HCEC 1CT (cell line): ENCODE measurements at regions not wholly inside any gene's neighbourhood (a gene's known extent, or its start where the extent isn't known, plus 50 kb on each side); places are given as distances from the start of the nearest gene placed in this dataset.
"Not testable (repeated sequence)": the region's sequence is repeated elsewhere in the genome, so short reads cannot be mapped to it uniquely, and the experiment has no call there.

Experiments
- DNase-seq: peaks from one replicate; pipeline ENCODE4 v3.0.0-alpha.2; 2017

DNA sequence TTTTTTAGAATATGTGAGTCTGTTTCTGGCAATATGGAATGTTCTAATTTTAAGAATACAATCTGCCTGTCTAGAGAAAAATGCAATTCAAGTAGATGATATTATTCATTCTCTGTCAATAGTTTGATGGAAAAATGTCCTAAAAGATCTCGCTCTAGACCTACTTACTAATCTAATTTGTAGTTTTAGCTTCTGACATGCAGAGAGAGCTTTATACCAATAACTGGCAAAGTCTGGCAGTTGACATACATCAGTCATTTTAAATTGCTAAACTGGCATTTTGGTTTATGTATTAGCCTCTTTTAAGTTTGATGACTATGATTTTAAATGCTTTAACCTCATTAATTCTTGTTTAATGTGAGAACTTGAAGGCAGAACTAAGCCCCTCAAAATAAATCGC, 355.0 kb upstream of the CDH10 start:
- DNase-seq, result no peak

DNA sequence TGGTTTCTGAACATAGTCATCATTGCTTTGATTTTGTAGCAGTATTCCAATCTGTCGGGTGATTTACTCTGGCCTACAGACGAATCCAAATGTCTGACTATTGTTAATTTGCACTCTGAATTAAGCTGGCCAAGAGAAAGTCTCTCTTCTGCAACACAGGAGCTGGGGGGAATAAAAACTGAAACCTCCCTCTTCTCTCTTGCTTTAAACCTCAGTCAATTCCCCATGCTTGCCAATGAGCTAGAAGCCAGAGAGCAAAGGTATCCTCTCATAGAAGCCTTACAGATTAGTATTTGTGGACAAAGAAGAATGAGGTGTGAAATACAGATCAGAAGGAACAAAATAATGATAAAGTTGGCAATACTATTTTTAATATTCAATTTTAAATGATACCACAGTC, 353.9 kb upstream of the CDH10 start:
- DNase-seq, result no peak

DNA sequence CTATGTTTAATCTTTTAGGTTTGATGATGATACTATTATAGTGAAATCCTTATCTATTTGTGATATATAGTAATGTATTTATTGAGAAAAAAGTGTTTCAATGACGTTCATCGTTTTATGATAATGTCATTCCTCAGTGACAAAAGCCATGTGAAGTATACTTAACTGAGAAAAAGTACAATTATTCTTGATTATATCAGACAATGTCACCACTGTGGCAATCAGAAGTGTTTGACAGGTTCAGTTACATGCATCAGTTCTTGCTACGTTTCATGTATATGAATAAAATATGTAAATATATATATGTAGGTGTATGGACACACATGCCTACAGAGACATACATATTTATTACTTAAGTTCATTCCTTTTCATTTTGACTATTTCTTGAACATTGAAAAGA, 341.5 kb upstream of the CDH10 start:
- DNase-seq, result no peak

DNA sequence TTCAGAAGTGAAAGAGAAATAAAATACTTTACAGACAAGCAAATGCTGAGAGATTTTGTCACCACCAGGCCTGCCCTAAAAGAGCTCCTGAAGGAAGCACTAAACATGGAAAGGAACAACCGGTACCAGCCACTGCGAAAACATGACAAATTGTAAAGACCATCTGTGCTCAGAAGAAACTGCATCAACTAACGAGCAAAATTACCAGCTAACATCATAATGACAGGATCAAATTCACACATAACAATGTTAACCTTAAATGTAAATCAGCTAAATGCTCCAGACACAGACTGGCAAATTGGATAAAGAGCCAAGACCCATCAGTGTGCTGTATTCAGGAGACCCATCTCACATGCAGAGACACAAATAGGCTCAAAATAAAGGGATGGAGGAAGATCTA, 333.8 kb upstream of the CDH10 start:
- DNase-seq, result not testable (repeated sequence)

DNA sequence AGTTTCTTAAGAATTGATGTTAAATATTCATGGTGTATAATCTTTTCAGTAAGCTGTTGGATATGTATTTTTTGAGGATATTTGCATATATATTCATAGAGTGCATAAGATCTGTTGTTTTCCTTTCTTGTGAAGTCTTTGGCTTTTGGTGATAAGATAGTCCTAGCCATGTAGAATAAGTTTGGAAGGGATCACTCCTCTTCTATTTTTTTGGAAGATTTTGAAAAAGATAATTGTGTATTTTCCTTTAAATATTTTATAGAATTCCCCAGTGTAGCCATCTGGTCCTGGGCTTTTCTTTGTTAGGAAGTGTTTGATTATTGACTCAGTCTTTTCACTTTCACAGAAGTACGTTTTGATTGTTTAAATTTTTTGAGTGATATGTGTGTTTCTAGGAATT, 318.8 kb upstream of the CDH10 start:
- no peak for DNase-seq

DNA sequence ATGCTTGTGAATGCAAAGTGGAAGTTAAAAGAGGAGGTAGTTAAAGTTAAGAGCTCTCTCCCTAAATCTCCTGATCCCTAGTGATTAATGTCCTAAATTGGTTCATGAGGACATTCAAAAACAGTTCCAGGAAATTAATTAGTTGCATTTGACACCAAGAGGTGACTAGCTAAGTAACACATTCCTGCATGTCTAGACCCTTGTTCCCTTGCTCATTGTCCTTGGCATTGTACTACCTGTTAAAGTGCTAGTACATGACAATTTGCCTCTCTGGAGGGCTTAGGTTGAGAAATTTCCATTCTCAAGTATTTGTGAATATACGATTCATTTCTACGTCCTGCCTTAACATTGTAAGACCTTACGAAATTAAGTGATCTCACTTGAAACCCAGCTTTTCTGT, 278.6 kb upstream of the CDH10 start:
- DNase-seq, result no peak

DNA sequence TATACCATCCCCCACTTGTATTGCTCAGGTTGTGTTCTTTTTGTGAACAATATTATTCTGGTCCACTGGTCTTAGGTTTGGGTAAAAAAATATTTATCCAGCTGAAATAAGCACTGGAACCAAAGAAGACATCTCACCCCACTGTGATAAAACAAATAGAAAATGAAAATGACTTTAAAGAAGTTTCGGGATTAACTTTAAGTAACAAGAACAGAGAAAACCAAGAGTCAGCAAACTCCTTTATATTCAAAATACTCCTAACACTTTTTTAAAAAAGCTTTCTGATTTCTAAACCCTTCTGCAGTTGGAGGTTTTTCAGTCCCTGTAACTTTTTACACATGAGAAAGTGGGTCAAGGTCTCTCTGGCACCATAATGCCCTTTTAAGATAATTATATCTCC, 273.9 kb upstream of the CDH10 start:
- no peak for DNase-seq

DNA sequence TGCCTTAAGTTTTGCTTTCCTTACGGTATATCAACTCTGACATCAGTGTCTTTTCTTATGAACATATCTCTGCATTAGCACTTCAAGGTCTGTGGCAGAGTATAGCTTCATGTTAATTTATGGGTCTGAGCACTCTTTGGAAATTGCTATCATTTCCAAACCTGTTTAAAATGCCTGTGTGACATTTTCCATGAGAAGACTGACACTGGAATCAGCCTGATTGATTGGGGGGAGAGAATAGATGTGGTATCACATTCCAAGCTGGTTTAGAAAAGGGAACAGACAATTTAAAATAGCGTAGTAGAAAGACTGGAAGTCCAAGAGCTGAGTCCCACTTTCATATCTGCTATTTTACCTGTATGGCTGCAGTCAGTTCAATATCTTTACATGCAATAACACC, 272.1 kb upstream of the CDH10 start:
- no peak for DNase-seq

DNA sequence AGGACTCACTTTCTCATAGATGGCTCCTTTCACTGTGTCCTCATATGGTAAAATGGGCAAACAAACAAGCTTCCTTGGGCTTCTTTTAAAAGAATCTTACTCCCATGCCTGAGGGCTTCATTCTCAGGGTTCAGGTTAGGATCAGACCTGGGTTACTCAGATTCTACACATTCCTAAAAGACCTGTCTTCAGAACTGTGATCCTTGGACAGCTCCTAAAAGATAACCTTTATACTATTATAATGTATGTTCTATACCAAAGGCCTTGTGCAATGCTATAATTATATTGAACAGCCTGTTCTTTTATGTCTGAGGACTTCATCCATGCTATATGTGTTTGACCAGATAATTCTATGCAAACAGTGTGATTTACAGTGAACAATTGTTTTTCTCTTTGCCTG, 264.4 kb upstream of the CDH10 start:
- no peak for DNase-seq

DNA sequence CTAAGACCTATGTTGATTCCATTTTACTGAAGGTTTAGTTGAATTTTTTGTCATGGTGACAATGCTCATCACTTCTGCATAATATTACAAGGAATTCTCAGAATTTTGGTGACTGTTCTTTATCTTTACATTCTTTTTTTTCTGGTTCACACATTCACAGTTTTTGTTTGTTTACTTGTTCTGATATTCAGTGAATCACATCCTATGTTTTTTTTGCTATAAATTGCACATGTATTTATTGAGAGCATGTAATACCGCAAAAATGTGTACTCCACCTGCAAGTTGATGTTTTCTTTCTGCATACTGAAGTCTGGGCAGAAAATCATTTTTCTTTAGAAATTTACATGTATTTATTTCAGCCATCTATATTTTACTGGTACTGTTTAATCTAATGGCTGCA, 261.9 kb upstream of the CDH10 start:
- DNase-seq, result no peak

DNA sequence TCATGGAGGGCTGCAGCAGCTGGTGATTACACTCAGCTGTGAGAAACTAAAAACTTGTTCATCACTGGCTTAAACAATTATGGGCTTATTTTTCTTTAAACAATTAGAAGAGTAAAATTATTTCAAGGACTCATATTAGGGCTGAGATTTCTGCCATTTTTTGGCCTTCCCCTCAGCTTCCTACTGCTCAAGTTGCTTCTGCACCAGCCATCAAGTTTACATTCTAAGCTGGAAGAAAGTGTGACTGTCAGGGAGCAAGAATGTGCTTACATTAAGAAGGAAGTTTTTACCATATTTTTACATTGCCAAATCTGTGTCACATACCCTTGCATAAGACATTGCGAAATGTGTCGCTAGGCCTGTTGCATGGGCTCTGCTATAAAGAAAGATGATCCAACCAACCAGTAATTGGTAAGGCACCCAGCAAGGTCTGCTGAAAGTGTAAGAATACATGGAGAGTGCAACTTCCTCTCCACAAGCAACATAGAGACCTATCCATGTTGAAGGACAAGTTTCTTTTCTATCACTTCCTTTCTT, 260.3 kb upstream of the CDH10 start:
- no peak for DNase-seq

DNA sequence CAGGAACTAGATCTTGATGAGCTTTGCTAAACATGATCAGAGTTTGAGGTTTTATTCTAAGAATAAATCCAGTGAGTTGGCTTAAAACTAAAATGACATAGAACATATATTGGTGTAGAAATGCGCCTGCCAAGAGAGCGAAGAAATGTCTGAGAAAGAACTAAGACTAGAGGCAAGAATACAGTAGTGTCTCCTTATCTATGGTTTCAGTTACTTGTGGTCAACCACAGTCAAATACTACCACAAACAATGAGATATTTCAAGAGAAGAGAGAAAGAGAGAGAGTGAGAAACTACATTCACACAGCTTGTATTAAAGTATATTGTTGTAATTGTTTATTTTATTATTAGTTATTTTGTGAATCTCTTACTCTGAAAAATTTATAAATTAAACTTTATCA, 254.4 kb upstream of the CDH10 start:
- no peak for DNase-seq

DNA sequence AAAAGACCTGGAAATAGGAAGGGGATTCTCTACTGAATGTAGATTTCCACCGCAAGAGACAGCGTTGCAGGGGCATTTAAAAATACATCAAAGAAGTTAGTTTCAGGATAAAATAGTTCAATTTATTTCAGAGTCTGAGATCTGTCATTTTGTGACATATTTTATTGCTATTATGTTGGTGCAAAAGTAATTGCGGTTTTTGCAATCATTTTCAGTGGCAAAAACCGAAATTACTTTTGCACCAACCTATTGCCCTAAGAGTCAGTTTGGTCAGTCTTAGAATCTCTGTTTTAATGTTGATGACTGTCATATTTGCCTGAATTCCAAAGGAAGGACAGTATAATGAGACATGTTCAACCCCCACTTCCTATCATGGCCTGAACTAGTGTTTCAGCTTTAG, 219.5 kb upstream of the CDH10 start:
- DNase-seq, result no peak

DNA sequence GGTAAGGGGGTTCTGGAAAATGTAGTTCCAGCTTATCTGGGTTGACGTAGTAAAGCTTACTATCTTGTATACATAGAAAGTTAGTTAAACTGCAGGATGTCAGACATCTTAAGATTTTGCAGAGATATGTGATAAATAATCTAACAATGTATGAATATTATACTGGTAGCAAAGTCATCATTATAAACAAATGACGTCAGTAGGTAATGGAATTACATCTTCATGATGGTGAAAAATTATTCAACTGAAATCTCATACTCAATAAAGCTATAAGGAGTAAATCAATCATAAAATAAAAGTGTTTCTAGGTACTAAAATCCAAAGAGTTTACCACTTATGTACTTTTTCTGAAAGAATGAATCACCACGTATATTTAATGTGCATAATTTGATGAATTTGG, 217.3 kb upstream of the CDH10 start:
- no peak for DNase-seq

DNA sequence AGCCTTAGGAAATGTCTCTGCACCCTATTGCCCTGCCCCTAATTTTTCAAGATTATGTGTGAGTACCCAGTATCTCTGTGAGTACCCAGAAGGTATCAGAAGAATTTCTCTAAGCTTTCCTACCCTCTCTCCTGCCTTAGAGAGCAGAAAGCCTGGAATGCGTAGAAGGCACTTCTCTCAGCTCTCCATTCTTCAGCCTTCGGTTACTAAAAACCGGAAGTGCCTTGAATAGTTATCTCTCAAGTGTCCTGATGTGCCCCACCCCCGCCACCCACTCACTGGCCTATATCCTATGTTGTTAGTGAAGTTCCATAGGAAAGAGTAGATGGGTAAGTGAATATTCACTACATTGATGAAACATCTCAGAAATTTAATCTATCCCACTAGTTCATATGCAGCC, 210.7 kb upstream of the CDH10 start:
- no peak for DNase-seq

DNA sequence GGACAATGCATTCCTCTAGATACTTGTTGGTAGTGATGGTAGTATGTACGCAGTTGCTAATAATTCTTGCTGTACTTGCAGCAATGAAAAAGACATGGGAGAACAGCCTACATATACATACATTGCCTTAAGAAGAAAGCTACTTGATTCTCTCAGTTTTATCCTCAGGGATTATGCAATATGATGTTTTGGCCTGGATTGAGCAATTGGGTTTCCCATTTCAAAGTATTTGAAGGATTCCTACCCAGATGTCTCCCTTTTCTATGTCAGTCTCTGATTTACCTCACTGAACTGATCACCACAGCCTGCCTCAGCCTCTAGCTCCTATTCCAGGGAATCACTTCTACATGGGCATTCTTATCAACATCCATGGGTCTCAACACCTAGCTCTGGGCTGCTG, 210.1 kb upstream of the CDH10 start:
- DNase-seq, result no peak

DNA sequence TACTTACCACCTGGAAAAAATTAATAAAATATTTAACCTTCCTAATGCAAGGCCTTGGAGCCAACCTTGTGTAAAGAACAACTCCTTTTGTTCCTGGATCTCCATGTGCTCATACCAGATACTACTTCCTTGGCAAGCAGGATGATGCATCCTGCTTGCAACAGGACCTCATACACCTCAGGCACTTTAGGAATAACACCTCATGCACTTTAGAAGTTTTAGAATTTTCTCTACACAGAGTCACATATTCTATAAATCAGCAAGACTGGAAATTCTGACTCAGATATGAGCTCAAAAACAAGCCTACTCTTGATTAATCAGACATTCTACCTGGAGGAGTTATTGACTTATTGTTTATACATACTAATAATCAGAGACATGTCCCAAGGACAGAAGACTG, 209.6 kb upstream of the CDH10 start:
- DNase-seq, result no peak

DNA sequence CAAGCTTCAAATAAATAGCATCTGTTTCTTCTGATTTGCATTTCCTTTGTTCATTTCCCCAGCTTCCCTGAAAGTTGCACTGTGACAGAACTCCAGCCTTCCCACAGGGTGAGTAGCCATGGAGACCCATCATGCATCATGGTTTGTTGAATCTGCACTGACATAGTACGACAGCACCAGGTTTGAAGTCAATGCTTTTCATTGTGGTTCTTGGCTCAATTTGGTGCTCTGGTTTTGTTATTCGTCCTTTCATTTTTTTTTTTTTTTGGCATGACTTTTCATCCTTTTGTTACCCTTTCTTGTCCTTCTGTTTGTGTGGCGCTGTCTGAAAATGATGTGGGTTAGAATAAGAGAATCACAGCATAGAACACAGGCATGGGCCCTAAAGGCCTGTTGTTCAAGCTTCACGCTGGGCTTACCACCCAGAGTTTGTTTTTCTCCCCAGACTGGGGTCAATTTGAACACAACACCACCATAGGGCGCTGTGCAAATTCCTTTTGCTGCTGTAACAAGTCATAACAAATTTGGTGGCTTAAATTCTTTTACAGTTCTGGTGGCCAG, 206.2 kb upstream of the CDH10 start:
- DNase-seq, result no peak

DNA sequence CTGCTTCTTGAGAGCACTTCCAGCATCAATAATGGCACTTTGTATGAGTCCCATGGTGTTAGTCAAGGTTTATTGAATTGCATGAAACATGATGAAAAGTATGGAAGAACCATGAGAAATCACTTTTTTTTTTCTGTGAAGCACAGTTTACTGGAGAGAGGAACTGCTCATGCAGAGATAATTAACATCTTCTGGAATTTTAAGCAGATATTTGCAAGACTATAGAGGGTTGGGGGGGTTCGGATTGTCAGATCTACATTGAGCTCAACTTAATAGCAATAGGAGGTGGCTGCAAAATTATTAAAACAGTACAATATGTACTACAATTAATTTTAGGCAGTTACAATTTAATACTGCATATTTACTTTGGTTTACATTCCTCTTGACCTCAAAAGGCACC, 204.4 kb upstream of the CDH10 start:
- no peak for DNase-seq

DNA sequence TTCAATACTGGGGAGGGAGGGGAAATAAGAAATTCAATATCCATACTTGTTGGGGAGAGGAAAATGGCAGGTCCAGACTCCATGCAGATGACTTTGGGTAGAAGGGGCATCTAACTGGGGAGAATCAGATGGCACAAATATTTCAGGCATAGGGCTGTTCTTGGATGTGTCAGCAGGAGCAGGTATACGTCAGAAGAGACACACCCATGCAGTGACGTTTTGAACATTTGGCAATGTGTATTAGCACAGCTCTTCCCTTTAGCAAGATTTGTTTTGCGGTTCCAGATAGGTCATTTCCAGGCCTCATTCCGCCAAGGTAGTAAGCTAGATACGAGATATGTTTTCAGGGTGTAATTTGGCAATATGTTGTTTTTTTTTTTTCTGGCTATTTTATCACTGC, 187.2 kb upstream of the CDH10 start:
- DNase-seq, result no peak

DNA sequence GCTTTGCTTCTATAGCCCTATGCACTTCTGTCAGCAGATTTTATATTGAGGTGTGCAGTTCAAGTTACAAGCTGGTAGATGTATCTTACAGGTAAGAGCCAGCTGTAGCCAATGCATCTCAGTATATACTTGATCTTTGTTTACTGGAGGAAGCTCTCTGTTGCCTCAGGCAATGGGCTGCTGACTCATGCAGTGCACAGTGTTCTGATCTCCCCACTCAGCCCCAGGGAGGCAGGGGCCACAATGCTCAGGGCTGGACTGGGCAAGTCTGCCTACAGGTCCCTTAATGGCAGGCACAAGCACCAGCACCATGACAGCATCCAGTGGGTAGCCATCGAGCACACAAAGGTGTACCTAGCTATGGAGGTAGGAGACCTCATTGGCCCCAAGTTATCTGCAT, 178.8 kb upstream of the CDH10 start:
- DNase-seq, result no peak

DNA sequence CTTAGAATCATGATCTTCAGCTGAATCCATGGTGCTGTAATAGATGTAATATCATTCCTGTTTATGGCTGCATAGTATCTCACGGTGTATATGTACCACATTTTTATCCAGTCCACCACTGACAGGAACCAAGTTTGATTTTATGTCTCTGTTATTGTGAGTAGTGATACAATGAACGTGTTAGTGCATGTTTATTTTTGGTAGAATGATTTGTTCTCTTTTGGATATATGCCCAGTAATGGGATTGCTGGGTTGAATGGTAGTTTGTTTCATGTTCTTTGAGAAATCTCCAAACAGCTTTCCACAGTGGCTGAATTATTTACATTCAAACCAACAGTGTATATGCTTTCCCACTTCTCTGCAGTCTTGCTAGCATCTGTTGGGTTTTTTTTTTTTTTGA, 175.1 kb upstream of the CDH10 start:
- no peak for DNase-seq

DNA sequence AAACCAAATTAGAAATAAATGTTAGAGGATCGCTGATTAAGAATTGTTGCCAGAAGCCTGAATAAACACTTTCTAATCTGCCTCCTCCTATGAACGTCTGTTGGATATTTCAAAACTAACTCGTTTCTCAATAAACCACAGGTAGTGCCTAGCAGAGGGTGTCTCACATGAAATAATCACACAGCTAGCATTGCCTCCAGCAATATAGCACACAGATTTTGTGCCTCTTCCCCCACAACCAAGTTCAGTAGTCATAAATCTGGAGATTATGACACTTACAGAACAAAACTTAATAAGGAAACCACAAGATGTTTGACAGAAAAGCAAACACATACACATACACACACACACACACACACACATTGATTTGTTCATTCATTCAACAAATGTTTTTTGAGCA, 173.2 kb upstream of the CDH10 start:
- no peak for DNase-seq

DNA sequence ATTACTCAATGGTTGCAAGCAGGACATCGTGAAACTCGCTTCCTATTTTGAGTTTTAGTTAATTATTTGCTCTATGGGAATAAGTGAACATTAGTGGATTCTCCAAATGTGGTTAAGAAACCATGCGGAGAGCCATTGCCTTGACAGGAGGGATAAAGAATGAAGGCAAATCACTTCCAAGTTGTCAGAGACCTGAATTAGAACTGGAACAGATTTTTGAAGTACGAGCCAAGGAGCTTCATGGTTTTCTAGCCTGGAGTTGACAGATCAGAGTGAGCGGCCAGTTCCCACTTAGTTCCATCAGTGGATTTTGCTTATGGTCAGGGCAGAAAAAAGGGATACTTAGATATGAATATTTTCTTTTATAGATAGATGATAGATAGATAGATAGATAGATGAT, 171.4 kb upstream of the CDH10 start:
- no peak for DNase-seq

DNA sequence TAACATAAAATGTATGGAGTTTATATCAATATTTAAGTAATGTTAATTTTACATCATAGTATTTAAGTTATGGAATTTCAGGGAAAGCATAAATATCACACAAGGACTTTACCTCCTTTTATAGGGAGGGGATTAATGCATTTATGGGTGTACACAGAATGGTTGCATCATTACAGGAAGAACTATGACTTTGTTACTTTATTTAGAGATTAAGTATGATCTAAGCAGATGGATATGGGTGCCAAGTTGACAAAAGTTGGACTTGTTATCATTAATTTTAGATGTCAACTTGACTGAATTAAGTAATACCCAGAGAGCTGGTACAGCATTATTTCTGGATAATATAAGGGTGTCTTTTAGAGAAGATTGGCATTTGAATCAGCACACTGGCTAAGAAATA, 160.5 kb upstream of the CDH10 start:
- no peak for DNase-seq

DNA sequence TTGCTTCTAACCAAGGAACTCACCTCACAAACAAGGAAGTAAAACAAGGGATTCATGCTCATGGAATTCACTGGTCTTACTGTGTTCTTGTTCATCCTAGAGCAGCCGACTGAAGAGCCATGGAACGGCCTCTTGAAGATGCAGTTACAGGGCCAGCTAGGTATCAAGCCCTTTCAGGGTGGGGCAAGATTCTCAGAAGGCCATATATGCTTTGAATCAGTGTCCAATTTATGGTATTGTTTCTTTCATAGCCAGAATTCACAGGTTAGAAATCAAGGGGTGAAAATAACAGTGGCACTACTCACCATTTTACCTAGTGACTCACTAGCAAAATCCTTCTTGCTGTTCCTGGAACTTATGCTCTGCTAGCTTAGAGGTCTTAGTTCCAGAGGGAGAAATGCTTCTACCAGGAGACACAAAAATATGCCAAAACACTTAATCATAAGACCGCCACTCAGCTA, 159.5 kb upstream of the CDH10 start:
- no peak for DNase-seq
